ENCODE measurements at regions not wholly inside any gene's neighbourhood (a gene's known extent, or its start where the extent isn't known, plus 50 kb on each side); places are given as distances from the start of the nearest gene placed in this dataset.

DNA sequence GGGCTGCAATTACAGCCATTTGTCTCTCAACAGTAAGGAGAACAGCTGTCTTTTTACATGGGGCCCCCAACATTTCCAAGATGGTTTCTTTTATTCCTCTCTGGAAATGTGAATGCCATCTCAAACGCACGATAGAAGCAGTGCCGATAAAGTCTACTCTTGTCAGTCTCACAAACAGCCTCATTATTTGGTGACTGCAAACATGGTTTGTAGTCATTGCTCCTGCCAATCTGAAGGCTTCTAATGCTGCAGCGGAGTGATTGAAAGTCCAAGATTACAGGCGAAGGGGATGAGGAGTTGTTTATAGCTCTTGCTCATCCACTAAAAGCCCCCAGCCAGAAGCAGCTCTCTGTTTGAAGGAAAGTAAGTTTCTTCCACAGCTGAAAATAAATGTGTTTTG is 657.1 kb downstream of the CBLN4 start:
- TF ChIP-seq, protein P1, sequence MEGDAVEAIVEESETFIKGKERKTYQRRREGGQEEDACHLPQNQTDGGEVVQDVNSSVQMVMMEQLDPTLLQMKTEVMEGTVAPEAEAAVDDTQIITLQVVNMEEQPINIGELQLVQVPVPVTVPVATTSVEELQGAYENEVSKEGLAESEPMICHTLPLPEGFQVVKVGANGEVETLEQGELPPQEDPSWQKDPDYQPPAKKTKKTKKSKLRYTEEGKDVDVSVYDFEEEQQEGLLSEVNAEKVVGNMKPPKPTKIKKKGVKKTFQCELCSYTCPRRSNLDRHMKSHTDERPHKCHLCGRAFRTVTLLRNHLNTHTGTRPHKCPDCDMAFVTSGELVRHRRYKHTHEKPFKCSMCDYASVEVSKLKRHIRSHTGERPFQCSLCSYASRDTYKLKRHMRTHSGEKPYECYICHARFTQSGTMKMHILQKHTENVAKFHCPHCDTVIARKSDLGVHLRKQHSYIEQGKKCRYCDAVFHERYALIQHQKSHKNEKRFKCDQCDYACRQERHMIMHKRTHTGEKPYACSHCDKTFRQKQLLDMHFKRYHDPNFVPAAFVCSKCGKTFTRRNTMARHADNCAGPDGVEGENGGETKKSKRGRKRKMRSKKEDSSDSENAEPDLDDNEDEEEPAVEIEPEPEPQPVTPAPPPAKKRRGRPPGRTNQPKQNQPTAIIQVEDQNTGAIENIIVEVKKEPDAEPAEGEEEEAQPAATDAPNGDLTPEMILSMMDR (IDR thresholded peaks at IDR 0.05): no peak
- no peak for TF ChIP-seq POLR2A (IDR thresholded peaks at IDR 0.05)
